ENCODE measurements at regions not wholly inside any gene's neighbourhood (a gene's known extent, or its start where the extent isn't known, plus 50 kb on each side); places are given as distances from the start of the nearest gene placed in this dataset.

DNA sequence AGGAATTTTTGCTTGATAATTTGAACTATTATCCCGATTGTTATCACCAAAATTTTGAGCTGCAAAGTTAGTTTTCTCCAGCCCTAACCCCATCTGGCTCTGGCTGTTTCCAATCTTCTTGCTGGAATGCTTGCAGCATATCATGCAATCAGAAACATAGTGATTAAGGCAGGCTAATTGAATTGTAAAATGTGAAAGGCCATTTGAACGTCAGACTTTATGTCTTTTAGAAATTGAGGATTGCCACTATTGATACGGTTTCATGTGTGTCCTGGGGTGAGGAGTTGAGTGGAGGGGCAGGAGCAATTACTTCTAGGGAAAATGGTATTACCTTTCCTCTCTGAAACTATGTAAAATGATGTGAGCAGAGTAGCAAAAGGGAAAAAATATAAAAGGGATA, 1674.5 kb upstream of the LRRTM1 start:
- intact Hi-C loops (cut with DNase I) = no loop called here
- TF ChIP-seq, protein P1, sequence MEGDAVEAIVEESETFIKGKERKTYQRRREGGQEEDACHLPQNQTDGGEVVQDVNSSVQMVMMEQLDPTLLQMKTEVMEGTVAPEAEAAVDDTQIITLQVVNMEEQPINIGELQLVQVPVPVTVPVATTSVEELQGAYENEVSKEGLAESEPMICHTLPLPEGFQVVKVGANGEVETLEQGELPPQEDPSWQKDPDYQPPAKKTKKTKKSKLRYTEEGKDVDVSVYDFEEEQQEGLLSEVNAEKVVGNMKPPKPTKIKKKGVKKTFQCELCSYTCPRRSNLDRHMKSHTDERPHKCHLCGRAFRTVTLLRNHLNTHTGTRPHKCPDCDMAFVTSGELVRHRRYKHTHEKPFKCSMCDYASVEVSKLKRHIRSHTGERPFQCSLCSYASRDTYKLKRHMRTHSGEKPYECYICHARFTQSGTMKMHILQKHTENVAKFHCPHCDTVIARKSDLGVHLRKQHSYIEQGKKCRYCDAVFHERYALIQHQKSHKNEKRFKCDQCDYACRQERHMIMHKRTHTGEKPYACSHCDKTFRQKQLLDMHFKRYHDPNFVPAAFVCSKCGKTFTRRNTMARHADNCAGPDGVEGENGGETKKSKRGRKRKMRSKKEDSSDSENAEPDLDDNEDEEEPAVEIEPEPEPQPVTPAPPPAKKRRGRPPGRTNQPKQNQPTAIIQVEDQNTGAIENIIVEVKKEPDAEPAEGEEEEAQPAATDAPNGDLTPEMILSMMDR (IDR thresholded peaks at IDR 0.05) = no peak
- TF ChIP-seq POLR2A (IDR thresholded peaks at IDR 0.05) = no peak
- no peak for DNase-seq

GRCh38 chr2:81976998-81977397, 1672.4 kb upstream of the LRRTM1 start:
- intact Hi-C loops (cut with DNase I) = no loop called here
- Histone ChIP-seq H3K36me3 (replicated peaks in 1 of 2; ENCODE audit: insufficient read depth in 1 of 2, low read depth in 2 of 2) (no peaks in the 10 kb centered on the region), H3K27ac (no peak overlapping the region), H3K4me3 (no peak overlapping the region), H3K27me3 (no peaks in the 10 kb centered on the region), H3K9me3 (no peaks in the 10 kb centered on the region), H3K4me1 (no peaks in the 10 kb centered on the region)
- DNase-seq (no peak), ATAC-seq (no peak)
- 30 to 39% methylated on average over 1 of the region's 1 CpG for WGBS, 2 donors
- TF ChIP-seq, protein P1 (IDR thresholded peaks at IDR 0.05) = no peak
- no peak for TF ChIP-seq POLR2A (IDR thresholded peaks at IDR 0.05)

More for the DNA sequence above, 1674.5 kb upstream of the LRRTM1 start:
- Histone ChIP-seq H3K9me3 (no peaks in the 10 kb centered on the region), H3K4me1 (no peaks in the 10 kb centered on the region), H3K27ac (no peak overlapping the region), H3K36me3 (replicated peaks in 1 of 2; ENCODE audit: insufficient read depth in 1 of 2, low read depth in 2 of 2) (no peaks in the 10 kb centered on the region), H3K4me3 (no peak overlapping the region), H3K27me3 (no peaks in the 10 kb centered on the region)
- WGBS, 2 donors = 46 to 56% methylated on average over 3 of the region's 3 CpGs
- no peak for ATAC-seq

GRCh38 chr2:81974216-81974615, 1669.7 kb upstream of the LRRTM1 start:
- WGBS, 2 donors = 13 to 34% methylated on average over 1 of the region's 1 CpG
- ATAC-seq (no peak), DNase-seq (no peak)
- no peak overlapping the region for H3K27ac ChIP-seq
- H3K27me3 ChIP-seq = no peaks in the 10 kb centered on the region
- H3K4me1 ChIP-seq = no peaks in the 10 kb centered on the region
- H3K4me3 ChIP-seq = no peak overlapping the region
- intact Hi-C loops (cut with DNase I) = no loop called here
- no peaks in the 10 kb centered on the region for H3K9me3 ChIP-seq
- no peak for TF ChIP-seq POLR2A (IDR thresholded peaks at IDR 0.05)
- TF ChIP-seq, protein P1 (IDR thresholded peaks at IDR 0.05) = no peak
- no peaks in the 10 kb centered on the region for H3K36me3 ChIP-seq (replicated peaks in 1 of 2; ENCODE audit: insufficient read depth in 1 of 2, low read depth in 2 of 2)

DNA sequence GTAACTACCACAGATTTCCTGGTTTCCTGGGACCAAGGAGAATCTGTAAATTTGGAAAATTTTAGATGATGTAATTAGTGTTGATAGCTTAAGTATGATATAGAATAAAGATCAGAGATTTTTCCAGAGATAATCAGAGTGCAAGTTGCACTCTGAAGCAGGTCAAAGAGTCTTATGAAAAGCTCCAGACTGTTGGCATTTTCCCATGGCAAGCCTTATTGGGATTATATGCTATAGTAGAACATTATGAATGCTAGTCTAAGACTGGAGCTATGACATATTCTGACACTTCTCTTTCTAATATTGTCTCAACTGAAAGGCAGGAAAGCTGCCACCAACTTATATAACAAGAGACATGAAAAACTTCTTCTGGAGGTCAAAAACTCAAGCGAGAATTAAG, 1638.3 kb upstream of the LRRTM1 start:
- intact Hi-C loops (cut with DNase I) = no loop called here

DNA sequence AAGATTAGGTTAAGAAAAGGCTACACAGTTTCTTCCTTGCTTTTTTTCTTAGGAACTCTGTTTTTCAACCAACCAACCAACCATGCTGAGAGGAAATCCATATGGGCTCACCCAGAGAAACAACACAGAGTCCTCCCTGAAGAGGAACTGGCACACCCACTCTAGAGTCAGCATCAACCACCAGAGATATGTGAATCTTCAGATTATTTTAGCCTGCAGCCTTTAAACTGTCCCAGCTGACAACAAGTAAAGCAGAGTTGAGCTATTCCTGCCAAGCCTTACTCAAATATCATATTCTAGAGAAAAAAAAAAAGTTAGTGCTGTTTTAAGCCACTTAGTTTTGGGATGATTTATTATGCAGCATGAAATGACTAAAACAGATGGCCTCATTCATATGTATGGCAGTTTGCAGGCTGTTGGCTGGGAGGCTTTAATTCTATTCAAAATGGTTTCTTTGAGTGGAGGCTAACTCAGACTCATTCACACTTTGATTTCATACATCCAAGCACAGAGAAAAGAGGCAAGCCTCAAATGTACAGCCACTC, 1637.7 kb upstream of the LRRTM1 start:
- H3K4me3 ChIP-seq = no peak overlapping the region
- no peaks in the 10 kb centered on the region for H3K27me3 ChIP-seq
- H3K36me3 ChIP-seq (replicated peaks in 1 of 2; ENCODE audit: insufficient read depth in 1 of 2, low read depth in 2 of 2) = no peaks in the 10 kb centered on the region
- no peak for ATAC-seq
- DNase-seq = no peak
- no peak overlapping the region for H3K27ac ChIP-seq
- no peaks in the 10 kb centered on the region for H3K4me1 ChIP-seq
- intact Hi-C loops (cut with DNase I) = no loop called here
- no peak for TF ChIP-seq POLR2A (IDR thresholded peaks at IDR 0.05)
- TF ChIP-seq, protein P1 (IDR thresholded peaks at IDR 0.05) = no peak
- no peaks in the 10 kb centered on the region for H3K9me3 ChIP-seq

More for the DNA sequence above, 1638.3 kb upstream of the LRRTM1 start:
- WGBS, 2 donors = 76 to 79% methylated on average over 1 of the region's 1 CpG
- ATAC-seq = no peak
- Histone ChIP-seq H3K9me3 (no peaks in the 10 kb centered on the region), H3K27me3 (no peaks in the 10 kb centered on the region), H3K4me3 (no peak overlapping the region), H3K36me3 (replicated peaks in 1 of 2; ENCODE audit: insufficient read depth in 1 of 2, low read depth in 2 of 2) (no peaks in the 10 kb centered on the region), H3K4me1 (no peaks in the 10 kb centered on the region), H3K27ac (no peak overlapping the region)
- no peak for DNase-seq
- no peak for TF ChIP-seq POLR2A (IDR thresholded peaks at IDR 0.05)
- TF ChIP-seq, protein P1 (IDR thresholded peaks at IDR 0.05) = no peak

Data from body of pancreas (tissue), 4 donors.